Activated naive CD4-positive, alpha-beta T cell treated with anti-CD3 and anti-CD28 coated beads, Interleukin-2, amount 10 ng/mL, durations not matched to agents 7 days and 5 days (primary cell): ENCODE measurements at regions not wholly inside any gene's neighbourhood (a gene's known extent, or its start where the extent isn't known, plus 50 kb on each side); places are given as distances from the start of the nearest gene placed in this dataset.

ENCODE experiments used
- CTCF ChIA-PET: fragments of 350-600 bp; sonication (Branson Sonifier 250); formaldehyde crosslinking; loops from one replicate; lab custom pipeline; 2021; ENCODE audit warnings: antibody characterized with exemption; lab: Charles Lee
- DNase-seq: peaks from one replicate; pipeline ENCODE4 v3.0.0-alpha.2; 2020
- H3K27ac Mint-ChIP-seq: one replicate; pipeline ENCODE4 v1.8.0; 2021; ENCODE audit warnings: mild to moderate bottlenecking, moderate library complexity, mixed read lengths
- H3K27me3 Mint-ChIP-seq: one replicate; pipeline ENCODE4 v1.8.0; 2021; ENCODE audit warnings: mild to moderate bottlenecking, mixed read lengths
- H3K36me3 Mint-ChIP-seq: one replicate; pipeline ENCODE4 v1.8.0; 2021; ENCODE audit warnings: mixed read lengths
- H3K4me1 Mint-ChIP-seq: one replicate; pipeline ENCODE4 v1.8.0; 2021; ENCODE audit warnings: mixed read lengths
- H3K4me3 Mint-ChIP-seq: one replicate; pipeline ENCODE4 v1.8.0; 2021; ENCODE audit warnings: mild to moderate bottlenecking, moderate library complexity, mixed read lengths
- H3K9me3 Mint-ChIP-seq: one replicate; pipeline ENCODE4 v1.8.0; 2021; ENCODE audit warnings: mixed read lengths

- Mint-ChIP-seq H3K9me3 (no peaks in the 10 kb centered on the region), H3K36me3 (no peaks in the 10 kb centered on the region), H3K27me3 (peaks cover 21% of the 10 kb centered on the region), H3K4me1 (no peaks in the 10 kb centered on the region), H3K27ac (no peak overlapping the region), H3K4me3 (no peak overlapping the region)
- CTCF ChIA-PET = interaction anchor here (0.5 kb wide), 1 partner anchor 976 kb away, joined by 5 read pairs; no protein-coding TSS in a partner anchor
- no peak for DNase-seq
These were observed 50.6 kb upstream of the ZNF133 start for GRCh38 chr20:18237682-18238081.
